ENCODE measurements at regions not wholly inside any gene's neighbourhood (a gene's known extent, or its start where the extent isn't known, plus 50 kb on each side); places are given as distances from the start of the nearest gene placed in this dataset.
A peak's percentile ranks its signal among the peaks of the same experiment; 100 is the strongest.

GRCh38 chr3:197376735-197377555 lies 78.5 kb upstream of the DLG1 start:
- Mint-ChIP-seq H3K9me3 (peaks cover 0 to 2% (median 0%) of the 10 kb centered on the region in 3 donors), H3K27me3 (peaks cover 15% of the 10 kb centered on the region), H3K4me3 (no peak overlapping the region), H3K4me1 (peaks cover 0 to 3% (median 0%) of the 10 kb centered on the region in 3 donors), H3K36me3 (no peaks in the 10 kb centered on the region), H3K27ac (no peak overlapping the region)

- H3K4me3 Mint-ChIP-seq: no peak overlapping the region
- no peak overlapping the region for H3K27ac Mint-ChIP-seq
- peaks cover 0 to 3% (median 0%) of the 10 kb centered on the region in 3 donors for H3K4me1 Mint-ChIP-seq
- H3K27me3 Mint-ChIP-seq: peaks cover 16% of the 10 kb centered on the region
- no peaks in the 10 kb centered on the region for H3K36me3 Mint-ChIP-seq
- H3K9me3 Mint-ChIP-seq: peaks cover 0 to 2% (median 0%) of the 10 kb centered on the region in 3 donors
Observed at GRCh38 chr3:197376020-197376419, 77.6 kb upstream of the DLG1 start.

DNA sequence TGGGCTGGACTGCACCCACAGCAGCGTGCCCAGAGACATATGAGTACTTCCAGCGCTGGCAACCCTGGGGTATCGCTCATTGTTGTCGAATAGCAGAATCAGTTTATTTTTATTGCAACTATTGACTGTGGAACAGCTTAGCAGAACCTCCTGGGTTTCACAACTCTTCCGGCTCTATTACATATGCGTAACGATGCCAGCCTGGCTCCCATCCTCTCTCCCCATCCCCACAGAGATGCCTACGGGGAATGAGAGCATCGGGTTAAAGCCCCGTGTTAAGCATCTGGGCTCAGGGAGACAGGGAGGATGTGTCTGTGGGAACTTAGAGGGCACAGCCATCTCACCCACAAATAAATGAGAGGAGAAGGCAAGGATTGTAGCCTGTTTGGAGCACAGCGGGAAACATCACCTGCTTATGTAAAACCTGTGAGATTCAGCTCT lies 76.6 kb upstream of the DLG1 start:
- Mint-ChIP-seq H3K27me3 (peaks cover 15% of the 10 kb centered on the region), H3K27ac (peak overlapping the region in 1 of 3 donors; percentile 3), H3K4me3 (no peak overlapping the region), H3K36me3 (no peaks in the 10 kb centered on the region), H3K9me3 (no peaks in the 10 kb centered on the region), H3K4me1 (peaks cover 0 to 3% (median 0%) of the 10 kb centered on the region in 3 donors)

DNA sequence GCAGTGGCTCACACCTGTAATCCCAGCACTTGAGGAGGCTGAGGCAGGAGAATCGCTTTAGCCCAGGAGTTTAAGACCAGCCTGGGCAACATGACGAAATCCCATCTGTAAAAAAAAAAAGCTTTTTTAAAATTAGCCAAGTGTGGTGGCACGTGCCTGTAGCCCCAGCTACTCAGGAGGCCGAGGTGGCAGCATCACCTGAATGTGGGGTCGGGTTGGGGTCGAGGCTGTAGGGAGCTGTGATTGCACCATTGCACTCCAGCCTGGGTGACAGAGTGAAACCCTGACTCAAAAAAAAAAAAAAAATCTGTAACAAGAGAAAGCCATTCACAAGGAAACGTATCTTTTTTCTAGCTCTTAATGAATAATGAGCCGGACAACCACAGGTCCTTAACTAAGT lies 74.7 kb upstream of the DLG1 start:
- Mint-ChIP-seq H3K9me3 (no peaks in the 10 kb centered on the region), H3K27ac (no peak overlapping the region)

DNA sequence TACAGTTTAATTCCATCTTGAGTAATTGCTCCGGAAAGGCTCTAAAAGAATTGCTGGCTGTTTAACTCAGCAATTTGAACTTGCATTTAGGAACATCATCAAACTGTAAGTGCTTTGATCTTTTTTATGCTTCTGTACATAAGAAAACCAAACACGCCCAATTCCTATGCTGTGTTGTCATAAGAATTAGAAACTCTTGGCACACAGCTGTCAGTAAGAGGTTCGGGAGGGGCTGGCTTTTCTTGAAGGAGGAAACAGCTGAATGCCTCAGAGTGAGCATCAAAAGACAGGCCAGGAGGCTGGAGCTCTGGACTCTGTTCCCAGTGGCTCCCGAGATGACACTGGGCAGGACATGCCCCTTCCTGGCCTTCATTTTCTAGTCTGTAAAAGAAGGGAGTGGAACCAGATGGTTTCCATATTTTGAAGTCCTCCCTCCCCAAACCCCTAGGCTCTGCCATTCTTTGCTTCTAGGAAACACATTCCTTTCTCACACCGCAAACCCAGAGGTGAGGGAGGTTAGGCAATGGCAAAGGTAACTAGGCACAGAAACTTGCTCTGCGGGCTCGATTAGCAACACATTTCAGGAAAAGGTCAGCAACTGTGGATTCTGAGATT lies 73.7 kb upstream of the DLG1 start:
- Mint-ChIP-seq H3K4me1 (no peaks in the 10 kb centered on the region), H3K27ac (no peak overlapping the region), H3K4me3 (no peak overlapping the region), H3K36me3 (no peaks in the 10 kb centered on the region), H3K27me3 (peaks cover 9% of the 10 kb centered on the region), H3K9me3 (no peaks in the 10 kb centered on the region)

More for the DNA sequence above, 74.7 kb upstream of the DLG1 start:
- H3K4me1 Mint-ChIP-seq: no peaks in the 10 kb centered on the region
- peaks cover 10% of the 10 kb centered on the region for H3K27me3 Mint-ChIP-seq
- no peaks in the 10 kb centered on the region for H3K36me3 Mint-ChIP-seq
- H3K4me3 Mint-ChIP-seq: no peak overlapping the region

DNA sequence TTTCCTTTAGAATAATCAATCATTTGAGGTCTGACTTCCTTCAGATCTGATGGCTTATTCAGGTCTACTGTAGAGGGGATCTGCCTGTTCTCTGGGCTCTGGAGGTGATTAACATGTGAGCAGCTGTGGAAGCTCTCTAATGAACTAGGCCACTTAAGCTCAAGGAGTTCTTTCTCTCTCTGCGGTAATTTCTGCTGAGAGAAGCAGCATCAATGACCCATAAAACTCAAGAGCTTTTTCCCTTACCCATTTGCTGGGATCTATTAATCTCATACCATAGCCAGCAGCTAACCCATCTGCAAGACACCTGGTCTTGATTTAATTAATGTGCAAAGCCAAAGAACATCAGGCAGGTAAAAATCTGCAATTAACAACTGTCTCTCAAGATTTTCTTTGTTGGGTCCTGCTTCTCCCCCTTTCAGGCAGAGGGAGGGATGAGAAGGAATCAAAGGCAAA lies 73.2 kb upstream of the DLG1 start:
- no peak overlapping the region for H3K4me3 Mint-ChIP-seq

GRCh38 chr3:197369545-197369944 lies 71.1 kb upstream of the DLG1 start:
- Mint-ChIP-seq H3K4me1 (no peaks in the 10 kb centered on the region), H3K27me3 (peaks cover 19% of the 10 kb centered on the region), H3K4me3 (no peak overlapping the region), H3K36me3 (no peaks in the 10 kb centered on the region), H3K9me3 (no peaks in the 10 kb centered on the region), H3K27ac (no peak overlapping the region)

More for the DNA sequence above, 73.2 kb upstream of the DLG1 start:
- Mint-ChIP-seq H3K4me1 (no peaks in the 10 kb centered on the region), H3K9me3 (no peaks in the 10 kb centered on the region), H3K27ac (no peak overlapping the region), H3K36me3 (no peaks in the 10 kb centered on the region), H3K27me3 (peaks cover 9% of the 10 kb centered on the region)

GRCh38 chr3:197368821-197369220 lies 70.4 kb upstream of the DLG1 start:
- Mint-ChIP-seq H3K4me3 (no peak overlapping the region), H3K9me3 (no peaks in the 10 kb centered on the region), H3K27ac (no peak overlapping the region), H3K36me3 (no peaks in the 10 kb centered on the region), H3K4me1 (no peaks in the 10 kb centered on the region), H3K27me3 (peaks cover 21% of the 10 kb centered on the region)

DNA sequence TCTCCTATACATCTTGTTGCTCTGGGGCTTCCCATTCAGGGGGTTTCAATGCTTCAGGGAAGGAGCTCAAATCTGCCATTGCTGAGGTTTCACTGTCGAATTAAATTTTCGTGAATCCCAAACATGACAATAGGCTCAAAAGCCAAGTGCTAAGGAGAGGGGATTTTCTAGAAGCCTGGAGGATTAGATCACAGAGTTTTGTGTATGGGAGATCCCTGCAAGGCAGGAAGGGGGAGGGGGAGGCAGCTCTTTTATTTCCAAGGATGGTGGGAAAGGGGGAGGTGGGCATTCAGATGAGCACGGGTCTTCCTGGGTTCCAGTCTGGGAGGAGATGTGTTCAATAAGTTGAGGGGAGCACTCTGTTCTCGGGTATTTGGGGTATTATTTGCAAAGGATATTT lies 69.9 kb upstream of the DLG1 start:
- no peak overlapping the region for H3K27ac Mint-ChIP-seq
- H3K4me3 Mint-ChIP-seq: no peak overlapping the region
- no peaks in the 10 kb centered on the region for H3K4me1 Mint-ChIP-seq
- H3K9me3 Mint-ChIP-seq: no peaks in the 10 kb centered on the region
- peaks cover 21% of the 10 kb centered on the region for H3K27me3 Mint-ChIP-seq
- H3K36me3 Mint-ChIP-seq: no peaks in the 10 kb centered on the region

- Mint-ChIP-seq H3K9me3 (no peaks in the 10 kb centered on the region), H3K36me3 (no peaks in the 10 kb centered on the region), H3K4me1 (no peaks in the 10 kb centered on the region), H3K4me3 (no peak overlapping the region), H3K27me3 (peaks cover 18% of the 10 kb centered on the region), H3K27ac (no peak overlapping the region)
Observed at GRCh38 chr3:197367081-197367780, 68.8 kb upstream of the DLG1 start.

DNA sequence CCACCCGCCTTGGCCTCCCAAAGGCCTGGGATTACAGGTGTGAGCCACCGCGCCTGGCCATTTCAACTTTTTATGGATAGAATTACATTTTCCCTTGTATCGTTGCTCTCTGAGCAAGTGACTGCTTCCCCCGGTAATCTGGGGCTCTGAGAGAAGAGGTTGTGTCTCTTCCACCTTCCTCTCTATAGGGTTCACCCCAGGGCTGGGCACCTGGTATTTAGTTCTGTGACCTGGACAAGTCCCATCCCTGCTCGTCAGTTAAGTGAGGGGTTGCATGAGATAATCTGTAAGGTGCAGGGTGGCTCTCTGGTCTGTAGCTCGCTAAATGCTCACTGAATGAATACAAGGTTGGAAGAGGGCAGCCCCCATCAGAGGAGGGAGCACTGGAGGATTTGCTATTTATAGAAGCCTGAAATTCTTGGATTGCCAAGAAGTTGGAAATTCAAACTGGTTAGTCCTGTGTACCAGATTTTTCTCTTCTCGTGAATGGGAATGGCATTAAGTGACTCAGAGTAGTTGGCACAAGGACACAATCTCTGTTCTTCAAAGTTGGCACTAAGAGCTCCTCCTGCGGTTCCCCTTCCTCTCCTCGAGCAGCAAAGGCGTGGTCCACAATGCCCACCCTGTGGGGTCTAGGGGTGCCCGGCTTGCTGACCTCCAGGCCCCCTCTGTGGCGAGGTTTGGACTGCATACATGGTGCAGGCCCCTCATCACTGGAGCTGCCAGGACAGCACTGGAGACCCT lies 68.1 kb upstream of the DLG1 start:
- no peaks in the 10 kb centered on the region for H3K4me1 Mint-ChIP-seq
- no peak overlapping the region for H3K27ac Mint-ChIP-seq

GRCh38 chr3:197365586-197365985 lies 67.2 kb upstream of the DLG1 start:
- Mint-ChIP-seq H3K9me3 (peaks cover 0 to 8% (median 2%) of the 10 kb centered on the region in 3 donors), H3K27me3 (peaks cover 13% of the 10 kb centered on the region), H3K27ac (no peak overlapping the region)

More for the DNA sequence above, 68.1 kb upstream of the DLG1 start:
- Mint-ChIP-seq H3K4me3 (no peak overlapping the region), H3K36me3 (no peaks in the 10 kb centered on the region), H3K9me3 (no peaks in the 10 kb centered on the region), H3K27me3 (peaks cover 13% of the 10 kb centered on the region)

DNA sequence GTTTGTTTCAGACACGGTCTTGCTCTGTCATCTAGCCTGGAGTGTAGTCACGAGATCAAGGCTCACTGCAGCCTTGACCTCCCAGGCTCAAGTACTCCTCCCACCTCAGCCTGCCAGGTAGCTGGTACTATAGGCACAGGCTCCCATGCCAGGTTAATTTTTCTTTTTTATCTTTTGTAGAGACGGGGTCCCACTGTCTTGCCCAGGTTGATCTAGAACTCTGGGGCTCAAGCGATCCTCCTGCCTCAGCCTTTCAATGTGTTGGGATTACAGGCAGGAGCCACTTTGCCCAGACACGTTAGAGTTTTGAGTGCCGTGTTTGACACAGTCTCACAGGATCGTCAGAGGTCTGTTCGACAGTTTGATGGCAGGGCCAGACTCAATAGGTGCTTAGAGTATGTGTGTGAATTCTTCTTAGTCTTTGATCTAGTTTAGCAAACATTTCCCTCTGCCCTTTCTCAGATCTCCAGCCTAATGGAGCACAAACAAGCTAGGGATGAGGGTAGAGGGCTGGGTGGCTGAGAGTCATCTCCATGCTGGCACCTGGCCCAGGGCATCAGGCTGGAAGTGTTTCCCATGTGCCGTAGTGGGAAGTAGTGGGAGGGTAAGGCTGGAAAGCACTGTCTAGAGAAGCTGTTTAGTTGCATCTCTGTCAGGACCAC lies 66.1 kb upstream of the DLG1 start:
- Mint-ChIP-seq H3K9me3 (peaks cover 2 to 12% (median 10%) of the 10 kb centered on the region in 3 donors), H3K4me3 (no peak overlapping the region), H3K4me1 (no peaks in the 10 kb centered on the region), H3K27me3 (peaks cover 13% of the 10 kb centered on the region), H3K27ac (no peak overlapping the region), H3K36me3 (peaks cover 3% of the 10 kb centered on the region)

More at GRCh38 chr3:197365586-197365985, 67.2 kb upstream of the DLG1 start:
- Mint-ChIP-seq H3K36me3 (no peaks in the 10 kb centered on the region), H3K4me3 (no peak overlapping the region), H3K4me1 (no peaks in the 10 kb centered on the region)
